Thyroid gland (tissue), 4 donors: ENCODE measurements at regions not wholly inside any gene's neighbourhood (a gene's known extent, or its start where the extent isn't known, plus 50 kb on each side); places are given as distances from the start of the nearest gene placed in this dataset.

Experiments
- POLR2A ChIP-seq, 2 donors: fragments of 450-650 bp; IDR thresholded peaks; one replicate each; pipeline ENCODE4 v1.6.1; 2017; ENCODE audit warnings: antibody characterized with exemption in 2 of 2, mild to moderate bottlenecking in 2 of 2, moderate library complexity in 1 of 2
- TF ChIP-seq, protein P1 (sequence below), 6 experiments: fragments of 200-600 bp in 3 of 6; fragments of 450-650 bp in 3 of 6; sonication (generic) in 3 of 6; IDR thresholded peaks; one replicate each; pipeline ENCODE4 v1.5.1; 2016 to 2019; ENCODE audit warnings: antibody characterized with exemption in 6 of 6, mild to moderate bottlenecking in 2 of 6, inconsistent platforms in 1 of 6, moderate library complexity in 1 of 6

DNA sequence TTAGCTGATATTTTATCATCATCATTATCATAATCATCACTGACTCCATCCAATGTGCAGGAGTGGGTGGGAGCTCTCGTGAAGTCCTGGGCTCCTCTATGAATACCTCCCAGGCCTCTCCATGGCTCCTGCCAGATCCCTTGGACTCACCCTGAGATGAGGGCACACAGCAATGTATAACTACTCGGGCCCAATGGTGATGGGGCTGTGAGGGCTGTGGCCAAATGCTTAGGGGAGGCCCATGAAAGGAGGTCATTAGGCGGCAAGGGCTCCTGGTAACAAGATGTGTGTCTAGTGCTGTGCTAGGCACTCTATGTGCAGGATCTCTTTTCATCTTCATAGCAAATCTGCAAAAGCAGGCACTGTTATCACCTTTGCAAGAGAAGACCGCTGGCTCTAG lies 270.9 kb downstream of the GLRX3 start:
- TF ChIP-seq, protein P1, sequence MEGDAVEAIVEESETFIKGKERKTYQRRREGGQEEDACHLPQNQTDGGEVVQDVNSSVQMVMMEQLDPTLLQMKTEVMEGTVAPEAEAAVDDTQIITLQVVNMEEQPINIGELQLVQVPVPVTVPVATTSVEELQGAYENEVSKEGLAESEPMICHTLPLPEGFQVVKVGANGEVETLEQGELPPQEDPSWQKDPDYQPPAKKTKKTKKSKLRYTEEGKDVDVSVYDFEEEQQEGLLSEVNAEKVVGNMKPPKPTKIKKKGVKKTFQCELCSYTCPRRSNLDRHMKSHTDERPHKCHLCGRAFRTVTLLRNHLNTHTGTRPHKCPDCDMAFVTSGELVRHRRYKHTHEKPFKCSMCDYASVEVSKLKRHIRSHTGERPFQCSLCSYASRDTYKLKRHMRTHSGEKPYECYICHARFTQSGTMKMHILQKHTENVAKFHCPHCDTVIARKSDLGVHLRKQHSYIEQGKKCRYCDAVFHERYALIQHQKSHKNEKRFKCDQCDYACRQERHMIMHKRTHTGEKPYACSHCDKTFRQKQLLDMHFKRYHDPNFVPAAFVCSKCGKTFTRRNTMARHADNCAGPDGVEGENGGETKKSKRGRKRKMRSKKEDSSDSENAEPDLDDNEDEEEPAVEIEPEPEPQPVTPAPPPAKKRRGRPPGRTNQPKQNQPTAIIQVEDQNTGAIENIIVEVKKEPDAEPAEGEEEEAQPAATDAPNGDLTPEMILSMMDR (IDR thresholded peaks at IDR 0.05): no peak
- TF ChIP-seq POLR2A (IDR thresholded peaks at IDR 0.05): no peak
